ENCODE measurements at regions not wholly inside any gene's neighbourhood (a gene's known extent, or its start where the extent isn't known, plus 50 kb on each side); places are given as distances from the start of the nearest gene placed in this dataset.
"Not testable (repeated sequence)": the region's sequence is repeated elsewhere in the genome, so short reads cannot be mapped to it uniquely, and the experiment has no call there.

DNA sequence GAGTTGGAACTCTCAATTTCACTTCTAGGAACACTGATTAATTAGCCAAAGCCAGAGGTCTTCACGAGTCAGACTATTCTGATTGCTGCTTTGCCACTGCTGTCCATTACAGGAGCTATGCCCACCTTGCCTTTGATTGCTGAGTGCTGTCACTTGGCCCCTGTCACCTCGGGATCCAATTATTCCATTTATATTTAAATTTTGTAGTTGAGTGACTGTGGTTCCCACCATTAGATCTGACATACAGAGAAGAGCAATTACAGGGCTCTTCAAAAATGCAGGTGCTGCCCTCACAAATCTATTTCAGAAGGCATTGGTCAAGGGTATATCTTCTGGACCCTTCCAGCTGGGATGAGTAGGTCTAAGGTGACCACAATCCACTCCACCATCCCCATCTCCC lies 200.8 kb downstream of the GJA1 start:
- DNase-seq (ENCODE audit: low spot score), result not testable (repeated sequence)

DNA sequence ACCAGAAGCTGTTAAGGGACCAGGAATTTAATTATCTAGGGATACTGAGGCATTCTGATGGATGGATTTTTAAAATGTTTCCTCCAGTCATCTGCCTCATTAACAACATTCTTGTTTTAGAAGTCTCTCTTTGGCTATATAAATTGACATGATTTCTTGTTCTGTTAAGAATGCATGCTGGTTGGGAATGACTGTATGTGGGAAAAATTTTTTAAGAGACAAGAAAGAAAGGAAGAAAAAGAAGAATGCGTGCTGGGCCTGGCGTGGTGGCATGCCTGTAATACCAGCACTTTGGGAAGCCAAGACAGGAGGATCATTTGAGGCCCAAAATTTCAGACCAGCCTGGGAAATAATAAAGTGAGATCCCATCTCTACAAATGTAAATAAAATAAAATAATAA lies 203.6 kb downstream of the GJA1 start:
- no peak for DNase-seq (ENCODE audit: low spot score)

DNA sequence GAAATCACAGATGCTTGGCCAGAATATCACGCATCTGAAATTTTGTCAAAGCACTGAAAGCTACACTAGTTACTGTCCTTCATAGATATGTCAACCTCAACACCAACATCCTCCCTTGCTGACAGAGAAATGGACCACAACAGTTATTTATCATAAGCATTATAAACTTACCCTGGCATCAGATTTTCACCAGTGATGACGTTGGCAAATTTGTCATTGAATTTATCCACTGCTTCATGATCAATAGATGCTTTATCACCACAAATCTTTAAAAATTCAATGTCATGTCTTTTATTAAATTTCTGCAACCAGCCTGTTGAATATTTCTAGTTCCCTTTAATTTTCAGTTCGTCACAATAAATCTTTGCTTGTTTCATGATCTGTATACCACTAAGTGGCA lies 205.7 kb downstream of the GJA1 start:
- no peak for DNase-seq (ENCODE audit: low spot score)

DNA sequence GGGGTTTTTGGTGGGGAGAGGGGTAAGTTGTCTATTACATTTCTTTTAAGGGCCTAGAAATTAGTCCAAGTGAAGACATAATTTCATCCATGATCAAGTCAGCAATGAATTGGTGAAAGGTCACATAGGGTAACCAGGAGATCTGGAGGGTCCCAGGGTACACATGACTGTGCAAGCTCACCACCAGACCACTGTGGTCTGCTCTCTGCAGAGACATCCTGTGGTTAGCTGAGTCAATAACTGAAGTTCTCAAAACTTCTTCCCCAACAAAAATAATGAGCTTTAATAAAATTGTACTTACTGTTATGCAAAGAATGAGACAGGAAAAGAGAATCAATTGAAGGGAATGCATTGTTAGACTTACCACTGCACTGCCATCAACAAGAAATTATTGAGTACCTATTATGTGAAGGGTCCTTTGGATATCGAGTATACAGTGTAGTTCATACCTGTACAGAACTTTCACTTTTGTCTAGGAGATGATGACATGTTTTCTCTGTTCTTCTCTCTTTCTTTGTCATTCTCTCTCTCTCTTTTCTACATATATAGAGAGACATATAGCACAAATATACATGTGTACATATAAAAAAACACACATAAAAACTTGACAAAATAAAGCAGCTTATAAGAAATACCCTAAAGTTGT lies 209.8 kb downstream of the GJA1 start:
- no peak for DNase-seq (ENCODE audit: low spot score)

DNA sequence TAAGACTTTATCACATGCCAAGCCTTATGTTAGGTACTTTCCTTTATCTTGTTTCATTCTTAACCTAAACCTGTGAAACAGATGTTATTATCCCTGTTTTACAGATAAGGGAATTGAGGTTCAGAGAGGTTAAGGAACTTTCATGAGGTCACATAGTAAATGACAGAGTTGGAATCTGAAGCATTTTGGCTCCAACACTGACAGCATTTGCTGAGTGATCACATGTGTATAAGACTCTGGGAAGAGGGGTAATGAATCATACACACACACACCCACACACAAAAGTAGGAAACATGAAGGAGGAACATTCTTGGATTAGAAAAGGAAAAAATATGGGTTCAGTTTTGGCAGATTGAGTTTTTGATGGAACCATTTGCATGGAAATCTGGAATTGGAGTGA lies 212.5 kb downstream of the GJA1 start:
- DNase-seq (ENCODE audit: low spot score), result no peak

DNA sequence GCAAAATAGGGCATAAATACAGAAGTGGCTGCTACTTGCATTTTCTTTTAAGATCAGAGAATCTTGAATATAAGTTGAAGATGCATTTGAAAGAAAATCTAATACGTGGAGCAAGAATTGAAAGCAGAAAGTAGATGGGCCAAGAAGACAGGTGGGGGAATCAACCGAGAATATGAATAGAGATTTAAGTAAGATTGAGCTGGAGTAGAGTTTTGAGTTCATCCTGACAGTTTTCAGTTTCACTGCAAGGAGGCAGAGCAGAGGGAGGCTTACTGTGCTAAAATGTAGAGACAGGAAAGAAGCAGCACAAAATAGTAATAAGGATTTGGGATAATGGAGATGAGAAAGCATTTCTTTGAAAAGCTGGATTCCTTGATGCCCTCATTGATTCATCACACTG lies 214.5 kb downstream of the GJA1 start:
- DNase-seq (ENCODE audit: low spot score), result no peak

DNA sequence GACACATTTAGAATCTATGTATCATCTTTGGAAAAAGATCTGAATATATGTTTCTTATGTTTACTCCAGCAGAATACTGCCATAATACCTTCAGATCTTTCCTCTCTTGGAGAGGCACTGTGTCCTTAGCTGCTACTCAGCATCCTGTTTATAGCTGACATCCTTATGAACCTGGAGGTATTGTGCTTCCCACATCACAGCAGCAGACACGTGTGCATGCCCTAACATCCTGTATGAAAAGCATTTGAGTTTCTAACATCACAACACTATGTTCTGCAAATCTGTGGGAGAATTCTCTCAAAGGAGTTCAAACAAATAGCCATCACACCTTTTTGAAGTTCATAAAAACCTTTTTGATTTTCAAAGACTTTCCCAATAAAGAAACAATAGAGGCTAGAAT lies 216.0 kb downstream of the GJA1 start:
- no peak for DNase-seq (ENCODE audit: low spot score)

DNA sequence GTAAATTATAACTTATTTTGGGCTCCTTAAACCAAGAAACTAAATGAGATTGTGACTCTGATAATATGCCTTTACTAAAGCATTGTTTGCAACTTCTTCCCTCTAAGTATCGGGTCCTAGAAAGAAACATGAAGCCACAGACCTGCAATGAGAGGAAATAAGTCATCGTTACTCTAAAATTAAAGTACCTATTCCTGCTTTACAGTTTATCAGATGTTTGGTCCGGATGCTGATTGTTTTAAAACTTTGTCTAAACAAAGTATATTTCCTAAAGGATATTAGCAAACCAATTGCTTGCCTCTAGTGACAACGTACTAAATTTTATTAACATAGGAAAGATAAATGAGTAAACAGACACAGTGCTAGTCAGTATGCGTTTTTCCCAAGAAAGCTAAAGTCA lies 216.8 kb downstream of the GJA1 start:
- DNase-seq (ENCODE audit: low spot score), result no peak

DNA sequence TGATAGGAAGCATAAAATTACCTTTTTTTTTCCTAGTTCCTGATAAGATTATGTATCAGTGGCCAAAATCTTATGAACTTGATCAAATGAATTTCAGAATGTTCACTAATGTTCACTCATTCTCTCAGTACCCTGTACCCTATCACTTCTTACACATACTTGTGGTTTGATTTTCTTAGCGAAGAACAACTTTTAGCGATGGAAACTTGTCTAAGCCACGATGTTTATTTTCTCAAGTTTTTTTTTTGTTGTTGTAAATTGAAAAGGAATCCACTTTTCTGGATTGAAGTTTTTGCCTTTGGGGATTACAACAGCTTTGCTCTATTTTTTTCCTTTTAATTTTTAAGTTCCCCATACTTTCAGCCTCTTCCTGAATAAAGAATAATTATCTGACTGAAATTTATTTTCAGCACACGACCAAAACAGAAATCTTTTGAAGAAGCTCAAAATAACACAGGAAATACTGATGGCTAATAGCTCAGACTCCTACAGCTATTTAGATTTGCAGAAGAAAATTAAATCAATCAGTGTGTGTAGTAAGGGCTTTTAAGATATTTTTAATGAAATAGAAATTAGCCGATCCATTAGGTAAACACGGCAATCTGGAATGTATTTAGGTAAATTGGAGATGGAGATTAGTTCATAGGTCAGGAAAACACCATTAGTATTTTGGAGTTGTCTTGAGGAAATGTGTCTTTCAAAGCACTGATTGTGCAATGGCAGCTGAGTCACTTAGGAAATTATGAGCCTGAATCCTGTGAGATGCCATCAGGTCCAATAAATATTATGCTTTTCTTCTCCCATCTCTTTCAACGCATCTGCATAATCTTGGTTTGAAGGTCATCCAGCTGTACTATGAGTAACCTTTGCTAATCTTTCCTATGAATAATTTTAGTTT lies 217.5 kb downstream of the GJA1 start:
- no peak for DNase-seq (ENCODE audit: low spot score)

DNA sequence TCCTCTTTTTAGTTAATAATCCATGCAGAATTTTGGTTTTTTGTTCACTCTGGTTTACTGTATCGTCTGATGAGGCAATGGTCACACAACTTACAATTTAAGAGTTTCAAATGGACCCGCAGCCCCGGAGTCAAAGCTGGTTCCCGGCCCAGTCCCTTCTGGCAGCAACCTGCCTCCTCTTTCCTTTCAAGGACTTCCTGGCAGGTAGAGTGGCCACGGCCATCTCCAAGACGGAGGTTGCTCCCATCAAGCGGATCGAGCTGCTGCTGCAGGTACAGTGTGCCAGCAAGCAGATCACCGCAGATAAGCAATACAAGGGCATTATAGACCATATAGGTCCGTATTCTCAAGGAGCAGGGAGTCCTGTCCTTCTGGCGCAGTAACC lies 218.2 kb downstream of the GJA1 start:
- no peak for DNase-seq (ENCODE audit: low spot score)

DNA sequence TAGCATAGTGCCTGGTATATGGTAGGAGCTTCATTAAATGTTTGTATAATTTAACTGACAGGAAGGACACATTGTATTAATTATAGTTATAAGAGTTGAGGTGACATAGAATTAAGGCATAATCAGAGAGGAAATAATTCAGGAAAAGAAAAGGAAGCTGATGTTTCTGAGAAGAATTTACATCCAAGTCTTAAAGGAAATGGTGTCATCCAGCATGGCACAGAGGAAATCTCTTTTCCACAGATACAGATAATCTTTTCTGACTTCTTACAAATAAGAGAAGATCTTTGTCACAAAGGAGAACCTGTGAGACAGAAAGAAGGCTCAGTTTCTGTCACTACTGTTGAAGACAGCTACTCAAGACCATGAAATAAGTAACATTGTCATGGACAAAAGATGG lies 222.5 kb downstream of the GJA1 start:
- no peak for DNase-seq (ENCODE audit: low spot score)

DNA sequence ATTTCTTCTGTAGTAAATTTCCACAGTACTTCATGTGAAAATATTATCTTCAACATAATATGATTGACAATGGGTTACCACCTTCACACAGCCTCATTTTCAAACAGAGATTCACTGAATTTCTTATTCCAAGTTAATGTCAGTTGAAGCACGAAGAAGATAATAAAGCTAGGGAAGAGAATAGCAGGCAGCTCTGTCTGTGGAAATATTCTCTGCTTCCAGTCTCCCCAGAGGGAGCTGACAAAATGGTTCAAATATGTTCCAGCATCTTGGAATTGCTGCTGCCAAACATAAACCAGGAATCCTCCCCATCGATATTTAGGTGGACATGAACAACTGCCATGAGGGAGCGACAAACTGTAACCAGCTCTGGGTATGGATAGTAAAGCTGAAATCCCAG lies 224.8 kb downstream of the GJA1 start:
- DNase-seq (ENCODE audit: low spot score), result no peak

DNA sequence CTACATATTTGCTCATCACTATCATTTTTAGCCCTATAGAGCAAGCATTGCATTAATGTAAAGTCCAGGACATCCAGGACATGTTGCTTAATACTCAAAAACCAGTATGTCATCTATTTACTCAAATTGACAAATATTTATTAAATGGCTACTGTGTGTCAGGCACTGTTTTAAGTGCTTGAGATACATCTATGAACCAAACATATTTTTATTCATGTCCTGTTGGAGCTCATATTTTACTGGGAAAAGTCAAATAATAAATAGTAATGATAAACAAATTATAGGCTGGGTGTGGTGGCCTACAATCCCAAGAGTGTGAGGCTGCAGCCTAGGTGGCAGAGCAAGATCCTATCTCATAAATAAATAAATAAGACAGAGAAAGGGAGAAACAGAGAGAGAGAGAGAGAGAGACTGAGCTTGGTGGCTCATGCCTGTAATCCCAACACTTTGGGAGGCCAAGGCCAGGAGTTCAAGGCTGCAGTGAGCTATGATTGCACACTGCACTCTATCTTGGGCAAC lies 227.9 kb downstream of the GJA1 start:
- no peak for DNase-seq (ENCODE audit: low spot score)

DNA sequence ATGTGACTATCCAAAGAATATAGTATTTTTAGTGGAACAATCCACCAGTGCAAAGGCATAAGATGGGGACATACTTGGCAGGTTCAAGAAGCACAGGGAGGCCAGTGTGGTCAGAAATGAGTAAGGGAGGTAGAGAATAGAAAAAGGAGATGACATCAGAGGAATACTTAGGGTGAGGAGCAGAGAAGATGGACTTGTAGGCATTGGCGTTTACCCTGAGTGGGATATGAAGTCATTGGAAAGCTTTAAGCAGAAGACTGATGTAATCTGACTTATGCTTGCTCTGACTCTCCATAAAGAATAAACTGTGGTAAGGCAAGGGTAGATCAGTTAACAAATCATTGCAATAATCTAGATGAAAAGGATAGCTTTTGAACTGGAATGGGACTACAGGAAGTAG lies 228.7 kb downstream of the GJA1 start:
- no peak for DNase-seq (ENCODE audit: low spot score)

DNA sequence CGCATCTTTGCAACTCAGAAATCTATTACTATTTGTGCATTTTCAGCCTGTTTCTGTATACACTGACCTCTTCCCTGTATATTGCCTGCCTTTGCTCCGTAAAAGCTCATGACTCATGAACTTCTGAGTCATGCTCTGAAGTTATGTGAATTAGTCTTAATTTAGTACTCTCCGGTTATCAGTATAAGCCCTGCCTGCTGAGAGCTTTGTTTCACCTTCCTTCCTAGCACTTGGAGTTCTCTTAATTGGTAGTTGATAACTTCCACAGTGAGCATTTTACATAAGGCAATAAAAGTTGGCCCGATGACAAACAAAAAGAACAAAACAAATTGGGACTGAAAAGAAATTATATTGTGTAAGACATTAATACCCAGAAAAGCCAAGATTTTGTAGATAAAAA lies 231.4 kb downstream of the GJA1 start:
- DNase-seq (ENCODE audit: low spot score), result no peak

DNA sequence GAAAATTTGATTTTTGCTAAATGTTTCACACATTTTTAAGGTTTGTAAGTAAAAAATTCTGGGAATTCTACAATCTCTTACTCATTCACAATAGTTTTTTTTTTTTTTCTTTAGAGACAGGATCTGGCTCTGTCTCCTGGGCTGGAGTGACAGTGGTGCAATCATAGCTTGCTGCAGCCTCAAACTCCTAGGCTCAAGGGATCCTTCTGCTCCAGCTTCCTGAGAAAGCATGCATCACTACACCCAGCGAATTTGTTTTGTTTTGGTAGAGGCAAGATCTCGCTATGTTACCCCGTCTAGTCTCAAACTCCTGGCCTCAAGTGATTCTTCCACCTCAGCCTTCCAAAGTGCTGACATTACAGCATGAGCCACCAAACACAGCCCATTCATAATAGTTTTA lies 232.8 kb downstream of the GJA1 start:
- no peak for DNase-seq (ENCODE audit: low spot score)

DNA sequence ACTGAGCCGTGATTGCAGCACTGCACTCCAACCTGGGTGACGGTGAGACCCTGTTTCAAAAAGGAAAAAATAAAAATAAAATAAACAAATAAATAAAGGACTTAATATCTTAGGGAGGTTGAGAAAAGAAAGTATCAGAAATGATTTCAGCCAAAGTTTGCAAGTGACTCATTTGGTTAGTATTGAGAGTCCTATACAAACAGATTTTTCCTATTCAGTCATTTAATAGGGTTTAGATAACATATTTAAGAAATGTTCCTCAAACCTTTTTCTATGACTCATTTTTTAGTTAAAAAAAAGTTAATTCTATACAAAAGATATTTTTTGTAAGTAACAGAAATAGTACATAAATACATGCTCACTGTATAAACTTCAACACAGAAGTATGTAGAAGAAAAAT lies 235.1 kb downstream of the GJA1 start:
- no peak for DNase-seq (ENCODE audit: low spot score)

DNA sequence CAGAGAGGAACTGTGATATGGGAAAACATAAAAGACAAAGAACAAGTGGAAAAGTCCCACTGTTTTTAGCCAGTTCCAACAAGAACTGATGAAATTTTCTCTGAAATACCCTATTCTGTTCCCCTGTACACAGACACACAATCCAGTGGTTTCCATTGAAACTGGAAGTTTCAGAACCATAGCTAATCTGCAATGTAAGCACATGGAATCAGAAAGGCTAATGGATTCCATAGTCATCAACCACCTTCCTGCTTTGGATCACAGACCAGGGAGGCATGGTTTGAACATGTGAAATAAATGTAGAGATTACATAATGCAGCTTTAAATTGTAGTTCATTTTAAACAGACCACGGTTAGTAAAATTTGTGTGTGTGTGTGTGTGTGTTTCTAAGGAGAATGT lies 242.1 kb downstream of the GJA1 start:
- no peak for DNase-seq (ENCODE audit: low spot score)

DNA sequence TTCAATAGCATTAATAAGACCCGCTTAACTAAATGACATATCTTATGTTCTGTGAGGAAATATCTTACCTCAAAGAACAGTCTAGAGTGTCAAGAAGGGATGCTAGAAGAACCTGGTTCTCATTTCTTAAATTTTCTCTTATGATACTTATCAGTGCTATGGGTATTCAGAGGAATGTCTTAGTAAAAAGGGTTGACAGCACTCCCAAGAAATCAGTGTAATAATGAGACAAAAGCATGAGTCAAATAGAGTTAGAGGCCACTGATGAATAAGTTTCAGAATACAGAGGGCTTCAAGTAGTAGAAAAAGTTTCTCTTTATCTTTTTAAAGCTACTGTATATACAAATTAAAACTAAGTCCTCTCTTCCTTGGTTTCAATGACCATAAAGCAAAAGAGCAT lies 242.8 kb downstream of the GJA1 start:
- no peak for DNase-seq (ENCODE audit: low spot score)

DNA sequence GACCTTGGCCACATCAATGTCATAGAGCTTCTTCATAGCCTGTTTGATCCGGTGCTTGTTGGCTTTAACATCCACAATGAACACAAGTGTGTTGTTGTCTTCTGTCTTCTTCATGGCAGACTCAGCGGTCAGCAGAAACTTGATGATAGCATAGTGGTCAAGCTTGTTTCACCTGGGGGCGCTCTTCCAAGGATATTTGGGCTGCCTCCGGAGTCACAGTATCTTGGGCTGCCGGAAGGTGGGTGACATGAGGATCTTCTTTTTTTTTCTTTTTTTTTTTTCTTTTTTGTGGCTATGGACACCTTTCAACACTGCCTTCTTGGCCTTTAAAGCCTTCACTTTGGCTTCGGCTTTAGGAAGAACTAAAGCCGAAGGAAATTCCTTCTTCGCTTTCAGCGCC lies 244.6 kb downstream of the GJA1 start:
- DNase-seq (ENCODE audit: low spot score), result no peak

DNA sequence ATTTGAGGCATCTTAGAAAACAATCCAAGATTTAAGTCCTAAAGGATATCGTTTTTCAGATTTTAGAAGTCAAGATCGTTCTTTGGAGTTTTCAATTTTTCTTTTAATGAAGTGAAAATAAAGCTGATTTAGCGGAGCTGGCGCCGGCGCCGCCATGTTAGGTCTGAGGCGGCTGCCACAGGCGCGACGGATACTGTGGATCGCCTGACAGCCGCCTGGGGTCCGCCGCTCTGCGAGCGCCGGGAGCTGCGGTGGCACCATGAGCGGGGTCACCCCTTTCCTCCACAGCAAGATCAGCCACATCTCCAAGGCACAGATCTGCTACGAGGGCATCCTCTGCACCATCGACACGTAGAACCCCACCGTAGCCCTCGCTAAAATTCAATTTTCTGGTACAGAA lies 247.2 kb downstream of the GJA1 start:
- no peak for DNase-seq (ENCODE audit: low spot score)

DNA sequence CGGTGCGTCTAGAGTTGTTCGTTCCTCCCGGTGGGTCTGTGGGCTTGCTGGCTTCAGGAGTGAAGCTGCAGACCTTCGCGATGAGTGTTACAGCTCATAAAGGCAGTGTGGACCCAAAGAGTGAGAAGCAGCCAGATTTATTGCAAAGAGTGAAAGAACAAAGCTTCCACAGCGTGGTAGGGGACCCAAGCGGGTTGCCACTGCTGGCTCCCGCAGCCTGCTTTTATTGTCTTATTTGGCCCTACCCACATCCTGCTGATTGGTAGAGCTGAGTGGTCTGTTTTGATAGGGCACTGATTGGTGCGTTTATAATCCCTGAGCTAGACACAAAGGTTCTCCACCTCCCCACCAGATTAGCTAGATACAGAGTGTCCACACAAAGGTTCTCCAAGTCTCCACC lies 250.4 kb downstream of the GJA1 start:
- DNase-seq (ENCODE audit: low spot score), result not testable (repeated sequence)

DNA sequence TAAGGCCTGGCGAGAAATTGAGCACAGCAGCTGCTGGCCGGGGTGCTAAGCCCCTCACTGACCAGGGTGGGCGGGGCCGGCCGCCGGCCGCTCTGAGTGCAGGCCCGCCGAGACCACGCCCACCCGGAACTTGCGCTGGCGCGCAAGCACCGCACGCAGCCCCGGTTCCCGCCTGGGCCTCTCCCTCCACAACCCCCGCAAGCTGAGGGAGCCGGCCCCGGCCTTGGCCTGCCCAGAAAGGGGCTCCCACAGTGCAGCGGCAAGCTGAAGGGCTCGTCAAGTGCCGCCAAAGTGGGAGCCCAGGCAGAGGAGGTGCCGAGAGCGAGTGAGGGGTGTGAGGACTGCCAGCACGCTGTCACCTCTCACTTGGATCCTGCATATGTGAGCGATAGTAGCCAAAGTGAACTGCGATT lies 251.2 kb downstream of the GJA1 start:
- DNase-seq (ENCODE audit: low spot score), result no peak
